ENCODE measurements at regions not wholly inside any gene's neighbourhood (a gene's known extent, or its start where the extent isn't known, plus 50 kb on each side); places are given as distances from the start of the nearest gene placed in this dataset.
"Not testable (repeated sequence)": the region's sequence is repeated elsewhere in the genome, so short reads cannot be mapped to it uniquely, and the experiment has no call there.

DNA sequence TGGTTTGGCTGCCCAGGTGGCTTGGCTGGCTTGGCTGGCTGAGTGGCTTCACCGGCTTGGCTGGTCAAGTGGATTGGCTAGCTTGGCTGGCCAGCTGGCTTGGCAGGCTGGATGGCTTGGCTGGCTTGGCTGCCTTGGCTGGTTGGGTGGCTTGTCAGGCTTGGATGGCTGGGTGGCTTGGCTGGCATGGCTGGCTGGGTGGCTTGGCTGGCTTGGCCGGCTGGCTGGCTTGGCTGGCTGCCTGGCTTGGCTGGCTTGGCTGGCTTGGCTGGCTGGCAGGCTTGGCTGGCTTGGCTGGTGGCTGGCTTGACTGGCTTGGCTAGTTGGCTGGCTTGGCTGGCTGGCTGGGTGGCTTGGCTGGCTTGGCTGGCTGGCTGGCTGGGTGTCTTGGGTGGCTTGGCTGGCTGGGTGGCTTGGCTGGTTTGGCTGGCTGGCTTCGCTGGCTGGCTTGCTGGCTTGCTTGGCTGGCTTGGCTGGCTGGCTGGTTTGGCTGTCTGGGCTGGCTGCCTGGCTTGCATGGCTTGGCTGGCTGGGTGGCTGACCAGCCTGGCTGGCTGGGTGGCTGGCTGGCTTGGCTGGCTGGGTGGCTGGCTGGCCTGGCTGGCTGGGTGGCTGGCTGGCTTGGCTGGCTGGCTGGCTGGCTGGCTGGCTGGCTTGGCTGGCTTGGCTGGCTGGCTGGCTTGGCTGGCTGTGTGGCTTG is 130.4 kb upstream of the FAM72C start:
- TF ChIP-seq, protein P1, sequence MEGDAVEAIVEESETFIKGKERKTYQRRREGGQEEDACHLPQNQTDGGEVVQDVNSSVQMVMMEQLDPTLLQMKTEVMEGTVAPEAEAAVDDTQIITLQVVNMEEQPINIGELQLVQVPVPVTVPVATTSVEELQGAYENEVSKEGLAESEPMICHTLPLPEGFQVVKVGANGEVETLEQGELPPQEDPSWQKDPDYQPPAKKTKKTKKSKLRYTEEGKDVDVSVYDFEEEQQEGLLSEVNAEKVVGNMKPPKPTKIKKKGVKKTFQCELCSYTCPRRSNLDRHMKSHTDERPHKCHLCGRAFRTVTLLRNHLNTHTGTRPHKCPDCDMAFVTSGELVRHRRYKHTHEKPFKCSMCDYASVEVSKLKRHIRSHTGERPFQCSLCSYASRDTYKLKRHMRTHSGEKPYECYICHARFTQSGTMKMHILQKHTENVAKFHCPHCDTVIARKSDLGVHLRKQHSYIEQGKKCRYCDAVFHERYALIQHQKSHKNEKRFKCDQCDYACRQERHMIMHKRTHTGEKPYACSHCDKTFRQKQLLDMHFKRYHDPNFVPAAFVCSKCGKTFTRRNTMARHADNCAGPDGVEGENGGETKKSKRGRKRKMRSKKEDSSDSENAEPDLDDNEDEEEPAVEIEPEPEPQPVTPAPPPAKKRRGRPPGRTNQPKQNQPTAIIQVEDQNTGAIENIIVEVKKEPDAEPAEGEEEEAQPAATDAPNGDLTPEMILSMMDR (IDR thresholded peaks at IDR 0.05) = not testable (repeated sequence)
- TF ChIP-seq POLR2A (IDR thresholded peaks at IDR 0.05) = not testable (repeated sequence)
